HepG2 (cell line): ENCODE measurements at regions not wholly inside any gene's neighbourhood (a gene's known extent, or its start where the extent isn't known, plus 50 kb on each side); places are given as distances from the start of the nearest gene placed in this dataset.

Experiments used
- ATAC-seq: fragments of 200-7000 bp; cut with Tn5 transposase; 3 replicates; pipeline ENCODE4 v1.9.1; 2020; ENCODE audit warnings: mild to moderate bottlenecking, moderate library complexity
- BruUV-seq: library from RNA; stranded (reverse); fragments of 400-500 nt; replicated peaks from 2 replicates; lab custom pipeline; 2021; lab: Mats Ljungman, UMichigan
- CTCF ChIA-PET: fragments of 300-600 bp; formaldehyde crosslinking; extraction: SDS; loops from one replicate; lab custom pipeline; 2021; ENCODE audit warnings: low total read pairs, inconsistent platforms, low intra/inter-chr PET ratio; lab: Yijun Ruan, JAX
- POLR2A ChIA-PET: fragments of 350-600 bp; sonication (Branson Sonifier 250); formaldehyde crosslinking; loops from one replicate; lab custom pipeline; 2020; ENCODE audit warnings: antibody characterized with exemption, inconsistent platforms; lab: Yijun Ruan, JAX
- DNase-seq: peaks from one replicate; pipeline ENCODE4 v3.0.0-alpha.2; 2015; ENCODE audit warnings: low spot score
- FAIRE-seq: peaks from 3 replicates; lab custom pipeline; 2011; peaks lifted over from hg19 to GRCh38; lab: Jason Lieb, UNC
- H2AFZ ChIP-seq: one replicate; pipeline ENCODE4 v1.6.1; 2011; ENCODE audit warnings: low read length, inconsistent platforms
- H3K27ac ChIP-seq: fragments of 300-600 bp; 3 replicates; pipeline ENCODE4 v1.8.0; 2011; ENCODE audit warnings: mixed run types, mild to moderate bottlenecking, mixed read lengths, low read length, inconsistent platforms; ENCODE audit not compliant: insufficient read depth; ENCODE audit errors: extremely low read length
- H3K27me3 ChIP-seq, 2 experiments: fragments of 200-600 bp in 1 of 2; 2 replicates in 1 of 2; 3 replicates in 1 of 2; pipeline versions ENCODE4 v1.6.0 to v1.8.0; 2011; ENCODE audit warnings: low read length in 2 of 2, mild to moderate bottlenecking in 2 of 2, moderate library complexity in 2 of 2, inconsistent platforms in 1 of 2; ENCODE audit not compliant: insufficient read depth in 2 of 2, control insufficient read depth in 1 of 2
- H3K36me3 ChIP-seq, 2 experiments: fragments of 200-600 bp in 1 of 2; replicated peaks in 1 of 2; 2 replicates in 1 of 2; 3 replicates in 1 of 2; pipeline versions ENCODE4 v1.5.1 to v1.8.0; 2011; ENCODE audit warnings: low read length in 2 of 2, inconsistent platforms in 1 of 2; ENCODE audit not compliant: insufficient read depth in 2 of 2, control insufficient read depth in 1 of 2
- H3K4me1 ChIP-seq: 2 replicates; pipeline ENCODE4 v1.5.1; 2012; ENCODE audit warnings: low read length, inconsistent platforms; ENCODE audit not compliant: insufficient read depth
- H3K4me2 ChIP-seq: 2 replicates; pipeline ENCODE4 v1.6.0; 2011; ENCODE audit warnings: low read depth, low read length, inconsistent platforms
- H3K4me3 ChIP-seq, 3 experiments: fragments of 200-600 bp in 1 of 3; sonication (generic), shearing (Covaris generic) in 1 of 3; replicated peaks in 1 of 3; 2 replicates each; pipeline ENCODE4 v1.5.1; 2011 to 2016; ENCODE audit warnings: low read length in 3 of 3, inconsistent platforms in 2 of 3, low read depth in 2 of 3, mild to moderate bottlenecking in 2 of 3, control low read depth in 1 of 3, mixed read lengths in 1 of 3; ENCODE audit not compliant: insufficient read depth in 1 of 3
- H3K79me2 ChIP-seq: one replicate; pipeline ENCODE4 v1.6.1; 2011; ENCODE audit warnings: low read length, inconsistent platforms; ENCODE audit not compliant: insufficient read depth
- H3K9ac ChIP-seq: 2 replicates; pipeline ENCODE4 v1.6.0; 2011; ENCODE audit warnings: mild to moderate bottlenecking, low read depth, low read length, inconsistent platforms; ENCODE audit not compliant: insufficient read depth
- H3K9me3 ChIP-seq: 2 replicates; pipeline ENCODE4 v1.5.1; 2012; ENCODE audit warnings: mild to moderate bottlenecking, low read length
- H4K20me1 ChIP-seq: 2 replicates; pipeline ENCODE4 v1.6.0; 2011; ENCODE audit warnings: inconsistent platforms, mild to moderate bottlenecking, low read length, moderate library complexity; ENCODE audit not compliant: insufficient read depth
- CCDC6 ChIP-seq: sonication (generic); formaldehyde crosslinking; IDR thresholded peaks from 2 replicates; pipeline ENCODE4 v1.8.1; 2022; ENCODE audit warnings: mild to moderate bottlenecking, missing genetic modification reagents, moderate library complexity
- KDM6A ChIP-seq: IDR thresholded peaks from 2 replicates; pipeline ENCODE4 v1.6.1; 2016; ENCODE audit warnings: low read depth
- MLLT10 ChIP-seq: sonication (generic); formaldehyde crosslinking; IDR thresholded peaks from 2 replicates; pipeline ENCODE4 v1.4.0; 2020; ENCODE audit warnings: missing genetic modification reagents
- ZNF3 ChIP-seq: IDR thresholded peaks from 2 replicates; pipeline ENCODE4 v1.7.0; 2017; ENCODE audit warnings: inconsistent platforms
- ZNF781 ChIP-seq: sonication (generic); formaldehyde crosslinking; IDR thresholded peaks from 2 replicates; pipeline ENCODE4 v1.5.1; 2020; ENCODE audit warnings: borderline replicate concordance, mild to moderate bottlenecking, missing genetic modification reagents; ENCODE audit errors: not compliant biosample characterization
- ZNF878 ChIP-seq: sonication (generic); formaldehyde crosslinking; IDR thresholded peaks from 2 replicates; pipeline ENCODE4 v1.8.1; 2023; ENCODE audit warnings: mild to moderate bottlenecking, missing genetic modification reagents, moderate library complexity
- WGBS: methylation state at CpG from one replicate; pipeline ENCODE4 v1.1.6; 2017; ENCODE audit warnings: low lambda C conversion rate; 5-methylcytosine and 5-hydroxymethylcytosine counted together
- in situ Hi-C: cut with HindIII; loops from 2 replicates; pipeline ENCODE4 v1.10.0; 2017; ENCODE audit warnings: low pct_unique_long_range_greater_than_20kb; ENCODE audit not compliant: extremely low pct_ligation_motif_present
- intact Hi-C: fragments of 100-400 bp; cut with micrococcal nuclease; formaldehyde crosslinking; loops from one replicate; pipeline ENCODE4 v1.10.0; 2022; ENCODE audit not compliant: unreplicated experiment
- TF ChIP-seq, protein P1 (sequence below): IDR thresholded peaks from 2 replicates; pipeline ENCODE4 v1.6.1; 2016; ENCODE audit warnings: missing compliant biosample characterization, missing genetic modification reagents, borderline replicate concordance
- TF ChIP-seq, protein P2 (sequence below): sonication (generic); formaldehyde crosslinking; IDR thresholded peaks from 2 replicates; pipeline ENCODE4 v1.5.1; 2020; ENCODE audit warnings: missing genetic modification reagents, mild to moderate bottlenecking, borderline replicate concordance
- TF ChIP-seq, protein P3 (sequence below): sonication (generic); formaldehyde crosslinking; IDR thresholded peaks from 2 replicates; pipeline ENCODE4 v1.5.0; 2020; ENCODE audit warnings: missing genetic modification reagents
- TF ChIP-seq, protein P4 (sequence below): sonication (generic); formaldehyde crosslinking; IDR thresholded peaks from 2 replicates; pipeline ENCODE4 v1.4.0; 2020; ENCODE audit warnings: missing genetic modification reagents, borderline replicate concordance

DNA sequence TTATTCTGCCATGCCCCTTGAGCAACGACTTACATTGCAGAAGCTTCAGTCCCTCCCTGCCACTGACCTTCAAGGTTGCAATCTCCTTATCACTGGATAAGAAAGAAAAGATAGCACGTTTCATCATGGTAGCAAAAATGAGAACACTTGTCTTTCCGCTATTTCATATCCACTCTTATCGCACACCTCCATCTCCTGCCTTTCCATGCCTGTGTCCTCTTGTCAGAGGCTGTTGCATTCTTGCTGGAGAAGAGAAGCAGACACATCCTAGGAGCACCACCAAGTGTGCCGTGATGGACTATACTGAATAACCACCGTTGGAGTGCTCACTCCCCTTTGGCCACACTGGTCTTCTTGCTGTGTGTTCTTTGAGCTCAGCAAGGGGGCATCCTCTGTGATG is 230.6 kb upstream of the IRX3 start:
- no peaks in the 10 kb centered on the region for H3K36me3 ChIP-seq
- BruUV-seq: no TSS peak
- peaks cover 0 to 9% of the 10 kb centered on the region in 2 experiments; a peak in 2 of 5 replicates for H3K27me3 ChIP-seq
- POLR2A ChIA-PET: no interaction called here
- DNase-seq: no peak
- no peak overlapping the region for H3K9ac ChIP-seq
- no peak for TF ChIP-seq MLLT10 (CRISPR knock-in tag)
- TF ChIP-seq, all 625 proteins: peak for 0
- Histone ChIP-seq H3K4me3 (no peak overlapping the region), H3K9me3 (no peaks in the 10 kb centered on the region), H4K20me1 (no peaks in the 10 kb centered on the region), H3K4me1 (no peaks in the 10 kb centered on the region), H3K27ac (no peak overlapping the region), H2AFZ (no peak overlapping the region), H3K79me2 (no peaks in the 10 kb centered on the region), H3K4me2 (no peak overlapping the region)
- in situ Hi-C loops (no loop called here), intact Hi-C loops (no loop called here)
- CTCF ChIA-PET: no interaction called here
- ATAC-seq: no peak
- no peak for FAIRE-seq
- 32% methylated on average over 6 of the region's 6 CpGs for WGBS

DNA sequence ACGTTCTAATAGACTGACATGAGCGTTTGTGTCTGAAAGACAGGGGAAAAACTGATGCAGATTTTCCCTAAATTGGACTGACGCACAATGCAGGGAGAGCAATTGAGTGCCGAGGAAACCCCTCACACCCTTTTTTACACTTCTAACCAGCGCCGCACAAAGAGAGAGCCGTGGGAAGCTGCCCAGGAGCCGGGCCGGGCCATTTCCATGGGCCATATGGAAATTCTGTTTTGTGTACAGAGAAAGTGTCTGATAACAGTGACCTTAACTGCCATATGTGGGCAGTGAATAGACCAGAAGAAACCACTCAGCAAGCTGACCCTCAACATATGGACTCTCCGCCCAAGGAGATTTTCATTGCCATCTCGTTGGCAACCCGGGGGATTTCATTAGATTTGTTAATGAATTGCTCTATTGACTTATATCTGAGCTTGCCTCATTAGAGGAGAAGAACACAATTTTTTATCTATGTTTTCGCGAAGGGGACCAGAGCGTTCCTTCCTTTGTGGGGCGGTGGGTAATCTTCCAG is 225.9 kb upstream of the IRX3 start:
- no peak overlapping the region for H3K9ac ChIP-seq
- in situ Hi-C loops (no loop called here), intact Hi-C loops (no loop called here)
- no peak overlapping the region for H3K27ac ChIP-seq
- H3K4me1 ChIP-seq: no peaks in the 10 kb centered on the region
- FAIRE-seq (no peak), DNase-seq (no peak), ATAC-seq (no peak)
- BruUV-seq: no TSS peak
- no peaks in the 10 kb centered on the region for H3K79me2 ChIP-seq
- no peaks in the 10 kb centered on the region for H3K36me3 ChIP-seq
- ChIA-PET POLR2A (no interaction called here), CTCF (no interaction called here)
- H3K9me3 ChIP-seq: no peaks in the 10 kb centered on the region
- H3K27me3 ChIP-seq: peaks cover 2 to 50% of the 10 kb centered on the region in 2 experiments; a peak in 4 of 5 replicates
- no peak overlapping the region for H3K4me3 ChIP-seq
- no peaks in the 10 kb centered on the region for H4K20me1 ChIP-seq
- H3K4me2 ChIP-seq: no peak overlapping the region
- H2AFZ ChIP-seq: no peak overlapping the region
- TF ChIP-seq, protein P1, sequence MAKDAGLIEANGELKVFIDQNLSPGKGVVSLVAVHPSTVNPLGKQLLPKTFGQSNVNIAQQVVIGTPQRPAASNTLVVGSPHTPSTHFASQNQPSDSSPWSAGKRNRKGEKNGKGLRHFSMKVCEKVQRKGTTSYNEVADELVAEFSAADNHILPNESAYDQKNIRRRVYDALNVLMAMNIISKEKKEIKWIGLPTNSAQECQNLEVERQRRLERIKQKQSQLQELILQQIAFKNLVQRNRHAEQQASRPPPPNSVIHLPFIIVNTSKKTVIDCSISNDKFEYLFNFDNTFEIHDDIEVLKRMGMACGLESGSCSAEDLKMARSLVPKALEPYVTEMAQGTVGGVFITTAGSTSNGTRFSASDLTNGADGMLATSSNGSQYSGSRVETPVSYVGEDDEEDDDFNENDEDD (CRISPR knock-in tag): no peak
- TF ChIP-seq, protein P2, sequence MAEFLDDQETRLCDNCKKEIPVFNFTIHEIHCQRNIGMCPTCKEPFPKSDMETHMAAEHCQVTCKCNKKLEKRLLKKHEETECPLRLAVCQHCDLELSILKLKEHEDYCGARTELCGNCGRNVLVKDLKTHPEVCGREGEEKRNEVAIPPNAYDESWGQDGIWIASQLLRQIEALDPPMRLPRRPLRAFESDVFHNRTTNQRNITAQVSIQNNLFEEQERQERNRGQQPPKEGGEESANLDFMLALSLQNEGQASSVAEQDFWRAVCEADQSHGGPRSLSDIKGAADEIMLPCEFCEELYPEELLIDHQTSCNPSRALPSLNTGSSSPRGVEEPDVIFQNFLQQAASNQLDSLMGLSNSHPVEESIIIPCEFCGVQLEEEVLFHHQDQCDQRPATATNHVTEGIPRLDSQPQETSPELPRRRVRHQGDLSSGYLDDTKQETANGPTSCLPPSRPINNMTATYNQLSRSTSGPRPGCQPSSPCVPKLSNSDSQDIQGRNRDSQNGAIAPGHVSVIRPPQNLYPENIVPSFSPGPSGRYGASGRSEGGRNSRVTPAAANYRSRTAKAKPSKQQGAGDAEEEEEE (CRISPR knock-in tag): no peak
- TF ChIP-seq CCDC6 (CRISPR knock-in tag): no peak
- no peak for TF ChIP-seq ZNF781 (CRISPR knock-in tag)
- TF ChIP-seq, protein P3, sequence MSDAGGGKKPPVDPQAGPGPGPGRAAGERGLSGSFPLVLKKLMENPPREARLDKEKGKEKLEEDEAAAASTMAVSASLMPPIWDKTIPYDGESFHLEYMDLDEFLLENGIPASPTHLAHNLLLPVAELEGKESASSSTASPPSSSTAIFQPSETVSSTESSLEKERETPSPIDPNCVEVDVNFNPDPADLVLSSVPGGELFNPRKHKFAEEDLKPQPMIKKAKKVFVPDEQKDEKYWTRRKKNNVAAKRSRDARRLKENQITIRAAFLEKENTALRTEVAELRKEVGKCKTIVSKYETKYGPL (CRISPR knock-in tag): no peak
- TF ChIP-seq KDM6A (CRISPR knock-in tag): no peak
- TF ChIP-seq, protein P4, sequence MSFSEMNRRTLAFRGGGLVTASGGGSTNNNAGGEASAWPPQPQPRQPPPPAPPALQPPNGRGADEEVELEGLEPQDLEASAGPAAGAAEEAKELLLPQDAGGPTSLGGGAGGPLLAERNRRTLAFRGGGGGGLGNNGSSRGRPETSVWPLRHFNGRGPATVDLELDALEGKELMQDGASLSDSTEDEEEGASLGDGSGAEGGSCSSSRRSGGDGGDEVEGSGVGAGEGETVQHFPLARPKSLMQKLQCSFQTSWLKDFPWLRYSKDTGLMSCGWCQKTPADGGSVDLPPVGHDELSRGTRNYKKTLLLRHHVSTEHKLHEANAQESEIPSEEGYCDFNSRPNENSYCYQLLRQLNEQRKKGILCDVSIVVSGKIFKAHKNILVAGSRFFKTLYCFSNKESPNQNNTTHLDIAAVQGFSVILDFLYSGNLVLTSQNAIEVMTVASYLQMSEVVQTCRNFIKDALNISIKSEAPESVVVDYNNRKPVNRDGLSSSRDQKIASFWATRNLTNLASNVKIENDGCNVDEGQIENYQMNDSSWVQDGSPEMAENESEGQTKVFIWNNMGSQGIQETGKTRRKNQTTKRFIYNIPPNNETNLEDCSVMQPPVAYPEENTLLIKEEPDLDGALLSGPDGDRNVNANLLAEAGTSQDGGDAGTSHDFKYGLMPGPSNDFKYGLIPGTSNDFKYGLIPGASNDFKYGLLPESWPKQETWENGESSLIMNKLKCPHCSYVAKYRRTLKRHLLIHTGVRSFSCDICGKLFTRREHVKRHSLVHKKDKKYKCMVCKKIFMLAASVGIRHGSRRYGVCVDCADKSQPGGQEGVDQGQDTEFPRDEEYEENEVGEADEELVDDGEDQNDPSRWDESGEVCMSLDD (CRISPR knock-in tag): no peak
- TF ChIP-seq ZNF3 (CRISPR knock-in tag): no peak
- no peak for TF ChIP-seq ZNF878 (CRISPR knock-in tag)
- 61% methylated on average over 16 of the region's 16 CpGs for WGBS
